Endometrium (tissue), 2 donors: ENCODE measurements at regions not wholly inside any gene's neighbourhood (a gene's known extent, or its start where the extent isn't known, plus 50 kb on each side); places are given as distances from the start of the nearest gene placed in this dataset.
"Not testable (repeated sequence)": the region's sequence is repeated elsewhere in the genome, so short reads cannot be mapped to it uniquely, and the experiment has no call there.

Experiments used
- FAIRE-seq: peaks from 2 replicates; lab custom pipeline; 2012; peaks lifted over from hg19 to GRCh38; lab: Jason Lieb, UNC
- donor health status: control.
- donor health status: control.

GRCh38 chr15:96144734-96145133 is 185.8 kb upstream of the NR2F2 start:
- no peak for FAIRE-seq

GRCh38 chr15:96146726-96147125 is 183.8 kb upstream of the NR2F2 start:
- FAIRE-seq: no peak

GRCh38 chr15:96147267-96147666 is 183.2 kb upstream of the NR2F2 start:
- no peak for FAIRE-seq

GRCh38 chr15:96150254-96150653 is 180.2 kb upstream of the NR2F2 start:
- no peak for FAIRE-seq

- FAIRE-seq: not testable (repeated sequence)
Measured at GRCh38 chr15:96151749-96152148, 178.8 kb upstream of the NR2F2 start.

DNA sequence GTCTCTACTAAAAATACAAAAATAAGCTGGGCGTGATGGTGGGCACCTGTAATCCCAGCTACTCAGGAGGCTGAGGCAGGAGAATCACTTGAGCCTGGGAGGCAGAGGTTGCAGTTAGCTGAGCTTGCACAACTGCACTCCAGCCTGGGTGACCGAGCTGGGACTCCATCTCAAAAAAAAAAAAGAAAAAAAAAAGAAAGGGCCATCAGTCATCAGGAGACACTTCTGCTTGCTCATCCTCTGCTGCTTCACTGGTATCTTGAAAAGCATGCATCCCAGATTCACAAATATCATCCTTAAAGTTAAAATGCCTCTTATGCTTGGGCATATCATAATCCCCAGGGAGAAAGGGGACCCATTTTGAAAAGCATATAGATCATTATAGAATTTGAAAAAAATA is 176.6 kb upstream of the NR2F2 start:
- FAIRE-seq: no peak

- peak; percentile 78 for FAIRE-seq
Measured at GRCh38 chr15:96158938-96159337, 171.6 kb upstream of the NR2F2 start.

- FAIRE-seq: peak; percentile 93
Measured at GRCh38 chr15:96160269-96160668, 170.2 kb upstream of the NR2F2 start.

GRCh38 chr15:96160800-96161199 is 169.7 kb upstream of the NR2F2 start:
- FAIRE-seq: no peak

GRCh38 chr15:96162322-96162721 is 168.2 kb upstream of the NR2F2 start:
- no peak for FAIRE-seq

GRCh38 chr15:96165081-96165480 is 165.4 kb upstream of the NR2F2 start:
- FAIRE-seq: no peak

GRCh38 chr15:96165775-96166174 is 164.7 kb upstream of the NR2F2 start:
- no peak for FAIRE-seq

- FAIRE-seq: no peak
Measured at GRCh38 chr15:96166223-96167200, 164.0 kb upstream of the NR2F2 start.

DNA sequence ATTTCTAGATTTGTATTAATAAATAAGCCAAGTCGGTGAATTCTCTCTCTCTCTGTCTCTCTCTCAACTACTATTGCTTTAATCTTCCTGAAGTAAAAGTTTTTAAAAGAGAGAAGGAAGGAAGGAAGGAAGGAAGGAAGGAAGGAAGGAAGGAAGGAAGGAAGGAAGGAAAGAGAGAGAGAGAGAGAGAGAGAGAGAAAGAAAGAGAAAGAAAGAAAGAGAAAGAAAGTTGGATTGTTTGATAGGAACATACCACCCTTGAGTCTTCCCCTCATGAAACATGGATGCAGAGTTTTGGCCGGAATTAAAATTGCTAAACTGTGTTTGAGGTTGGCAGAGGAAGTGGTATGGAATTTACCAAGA is 159.9 kb upstream of the NR2F2 start:
- FAIRE-seq: not testable (repeated sequence)

DNA sequence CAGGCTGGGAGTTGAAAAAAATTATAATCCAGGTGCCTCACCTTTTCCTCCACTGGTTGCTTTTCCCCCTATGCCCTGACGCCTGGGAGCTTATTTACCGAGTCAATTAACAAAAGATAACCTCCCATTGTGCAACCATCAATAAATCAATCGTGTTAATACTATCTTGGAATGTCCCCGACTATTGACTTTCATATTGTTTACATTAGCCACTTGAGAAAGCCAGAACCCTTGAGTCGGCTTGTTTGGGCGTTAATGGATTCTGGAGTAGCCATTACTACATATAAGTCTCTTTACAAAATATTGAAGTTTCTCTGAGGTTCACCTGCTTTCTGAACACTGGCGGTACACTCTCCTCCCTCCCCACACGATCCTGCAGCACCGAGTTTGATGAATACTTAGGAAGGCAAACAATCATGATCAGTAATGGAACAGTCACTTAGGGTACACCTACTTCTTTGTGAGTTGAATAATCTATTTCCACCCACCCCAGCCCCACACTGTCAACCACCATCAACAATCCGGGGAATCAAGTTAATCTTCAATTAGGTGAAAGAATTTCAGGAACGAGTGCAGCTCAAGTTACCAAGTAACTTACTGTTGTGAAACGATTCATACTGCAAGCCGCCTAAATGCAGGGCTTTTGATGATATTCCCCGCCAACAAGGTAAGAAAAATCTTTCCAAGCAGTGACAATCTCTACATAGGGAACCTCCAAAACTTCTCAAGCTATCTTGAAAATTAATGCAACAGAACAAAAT is 159.3 kb upstream of the NR2F2 start:
- no peak for FAIRE-seq

DNA sequence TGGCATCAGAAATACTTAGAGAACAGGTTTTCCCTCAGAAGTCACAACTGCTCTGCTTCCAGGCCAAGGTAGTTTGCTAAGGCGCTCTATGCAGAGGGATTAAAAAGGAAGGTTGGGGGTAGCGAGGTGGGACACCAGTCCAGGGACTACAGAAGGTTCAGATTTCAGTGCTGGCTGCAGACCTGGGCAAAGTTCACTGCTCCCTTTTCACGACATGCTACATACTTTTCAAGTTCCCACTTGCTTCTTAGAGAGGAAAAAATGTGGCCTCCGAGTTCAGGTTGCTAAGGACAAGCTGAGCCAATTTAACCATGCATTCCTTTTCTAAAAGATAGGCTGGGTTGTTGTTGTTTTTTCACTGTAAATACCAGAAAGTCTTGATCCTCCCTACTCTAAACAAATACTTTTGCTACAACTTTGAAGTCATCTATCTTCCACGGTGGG is 158.6 kb upstream of the NR2F2 start:
- no peak for FAIRE-seq

- no peak for FAIRE-seq
Measured at GRCh38 chr15:96172417-96172816, 158.1 kb upstream of the NR2F2 start.

- FAIRE-seq: no peak
Measured at GRCh38 chr15:96176831-96177230, 153.7 kb upstream of the NR2F2 start.

GRCh38 chr15:96177279-96177678 is 153.2 kb upstream of the NR2F2 start:
- no peak for FAIRE-seq

GRCh38 chr15:96180087-96180748 is 150.3 kb upstream of the NR2F2 start:
- no peak for FAIRE-seq

- FAIRE-seq: no peak
Measured at GRCh38 chr15:96181217-96181616, 149.3 kb upstream of the NR2F2 start.

GRCh38 chr15:96181873-96182301 is 148.6 kb upstream of the NR2F2 start:
- FAIRE-seq: no peak
